Astrocyte of the spinal cord (primary cell): ENCODE measurements at regions not wholly inside any gene's neighbourhood (a gene's known extent, or its start where the extent isn't known, plus 50 kb on each side); places are given as distances from the start of the nearest gene placed in this dataset.
A peak's percentile ranks its signal among the peaks of the same experiment; 100 is the strongest.

Source experiments
- DNase-seq: peaks from one replicate; pipeline ENCODE4 v3.0.0; 2011; ENCODE audit warnings: low read depth, low spot score
- H3K4me3 ChIP-seq: 2 replicates; pipeline ENCODE4 v1.5.1; 2011; ENCODE audit warnings: low read depth, mild to moderate bottlenecking, low read length, moderate library complexity
- in situ Hi-C: cut with HindIII; loops from 2 replicates; pipeline ENCODE4 v1.10.0; 2017; ENCODE audit warnings: low sequenced_read_pairs
- TF ChIP-seq, protein P1 (sequence below): IDR thresholded peaks from 2 replicates; pipeline ENCODE4 v1.5.1; 2012; ENCODE audit warnings: low read depth, mild to moderate bottlenecking, low read length, inconsistent platforms

GRCh38 chr2:221675201-221675908 is 103.3 kb upstream of the EPHA4 start:
- in situ Hi-C loops: no loop called here
- TF ChIP-seq, protein P1, sequence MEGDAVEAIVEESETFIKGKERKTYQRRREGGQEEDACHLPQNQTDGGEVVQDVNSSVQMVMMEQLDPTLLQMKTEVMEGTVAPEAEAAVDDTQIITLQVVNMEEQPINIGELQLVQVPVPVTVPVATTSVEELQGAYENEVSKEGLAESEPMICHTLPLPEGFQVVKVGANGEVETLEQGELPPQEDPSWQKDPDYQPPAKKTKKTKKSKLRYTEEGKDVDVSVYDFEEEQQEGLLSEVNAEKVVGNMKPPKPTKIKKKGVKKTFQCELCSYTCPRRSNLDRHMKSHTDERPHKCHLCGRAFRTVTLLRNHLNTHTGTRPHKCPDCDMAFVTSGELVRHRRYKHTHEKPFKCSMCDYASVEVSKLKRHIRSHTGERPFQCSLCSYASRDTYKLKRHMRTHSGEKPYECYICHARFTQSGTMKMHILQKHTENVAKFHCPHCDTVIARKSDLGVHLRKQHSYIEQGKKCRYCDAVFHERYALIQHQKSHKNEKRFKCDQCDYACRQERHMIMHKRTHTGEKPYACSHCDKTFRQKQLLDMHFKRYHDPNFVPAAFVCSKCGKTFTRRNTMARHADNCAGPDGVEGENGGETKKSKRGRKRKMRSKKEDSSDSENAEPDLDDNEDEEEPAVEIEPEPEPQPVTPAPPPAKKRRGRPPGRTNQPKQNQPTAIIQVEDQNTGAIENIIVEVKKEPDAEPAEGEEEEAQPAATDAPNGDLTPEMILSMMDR: no peak
- no peak overlapping the region for H3K4me3 ChIP-seq
- DNase-seq: no peak

- no peak overlapping the region for H3K4me3 ChIP-seq
- TF ChIP-seq, protein P1: no peak
- in situ Hi-C loops: no loop called here
- DNase-seq: peak; percentile 35
These were observed 102.3 kb upstream of the EPHA4 start for GRCh38 chr2:221674446-221674845.

DNA sequence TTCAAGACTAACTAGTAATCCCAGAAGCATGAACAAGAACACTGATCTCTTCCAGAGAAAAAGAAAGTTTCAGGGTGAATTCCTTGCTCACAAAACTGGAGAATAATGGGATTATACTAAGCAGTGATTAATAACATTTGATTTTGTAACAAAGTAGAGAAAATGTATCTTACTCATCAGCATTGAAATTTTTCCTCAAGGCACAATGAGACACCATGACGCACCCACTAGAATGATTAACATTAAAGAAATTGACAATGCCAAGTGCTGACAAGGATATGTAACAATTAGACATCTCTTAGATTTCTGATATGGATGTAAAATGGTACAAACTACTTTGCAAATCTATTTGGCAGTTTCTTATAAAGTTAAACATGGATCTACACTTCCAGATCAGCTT is 101.1 kb upstream of the EPHA4 start:
- DNase-seq: no peak
- in situ Hi-C loops: no loop called here
- TF ChIP-seq, protein P1: no peak
- H3K4me3 ChIP-seq: no peak overlapping the region

DNA sequence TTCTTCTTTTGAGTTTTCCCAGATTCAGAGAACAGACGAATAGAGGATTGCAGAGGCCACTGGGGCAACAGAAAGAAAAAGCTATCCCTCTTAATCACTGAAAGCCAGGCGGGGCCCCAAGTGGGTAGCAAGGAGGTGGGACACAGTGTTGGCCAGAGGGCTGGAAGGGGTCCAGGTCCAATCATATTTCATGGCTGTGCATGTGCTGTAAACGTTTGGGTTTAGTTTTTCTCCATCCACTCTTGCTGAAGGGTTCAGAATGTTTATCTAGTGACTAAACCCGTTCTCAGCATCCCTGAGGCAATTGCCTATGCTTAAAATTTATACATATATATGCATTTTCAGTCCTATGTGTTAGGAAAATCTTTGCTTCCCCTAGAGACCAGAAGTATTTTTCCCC is 99.4 kb upstream of the EPHA4 start:
- no peak overlapping the region for H3K4me3 ChIP-seq
- TF ChIP-seq, protein P1: no peak
- in situ Hi-C loops: no loop called here
- peak; percentile 46 for DNase-seq

DNA sequence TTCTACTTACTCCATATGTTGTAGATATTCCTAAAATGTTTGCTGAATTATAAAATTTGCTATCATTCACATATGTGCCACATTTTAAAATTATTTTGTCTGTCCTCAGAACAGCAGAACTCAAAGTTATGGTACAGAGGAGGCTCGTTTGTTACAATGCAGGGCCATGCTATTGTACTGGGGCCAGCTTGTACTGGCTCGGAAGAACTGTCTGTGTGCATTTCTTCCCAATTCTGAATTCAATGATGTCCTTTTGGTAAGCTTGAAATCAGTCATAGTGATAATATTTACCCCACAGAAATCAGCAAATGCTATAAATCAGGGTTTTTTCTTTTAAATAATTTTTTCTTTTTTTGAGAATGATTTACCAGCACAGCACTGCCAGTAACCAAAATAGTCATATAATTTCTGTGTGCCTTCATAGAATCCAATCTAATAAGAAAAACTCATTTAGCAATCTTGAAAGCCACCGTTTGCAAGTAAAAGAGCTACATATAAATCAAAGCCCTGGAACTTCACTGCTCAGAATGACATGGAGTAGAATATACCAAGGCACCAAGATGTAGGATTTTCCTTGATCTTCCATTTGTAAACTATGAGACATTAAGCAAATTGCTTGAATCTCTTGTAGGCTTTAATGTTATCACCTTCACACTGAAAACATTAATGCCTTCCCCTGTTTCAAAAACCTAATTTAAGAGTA is 90.7 kb upstream of the EPHA4 start:
- TF ChIP-seq, protein P1: no peak
- no peak overlapping the region for H3K4me3 ChIP-seq
- in situ Hi-C loops: no loop called here
- DNase-seq: no peak

GRCh38 chr2:221657806-221658205 is 85.7 kb upstream of the EPHA4 start:
- H3K4me3 ChIP-seq: no peak overlapping the region
- TF ChIP-seq, protein P1: no peak
- in situ Hi-C loops: no loop called here
- no peak for DNase-seq
